HG02973 (cell line): ENCODE measurements at regions not wholly inside any gene's neighbourhood (a gene's known extent, or its start where the extent isn't known, plus 50 kb on each side); places are given as distances from the start of the nearest gene placed in this dataset.

ENCODE experiments used
- ATAC-seq: cut with Tn5 transposase; IDR thresholded peaks from one replicate; pipeline ENCODE4 v1.9.1; 2021; ENCODE audit warnings: moderate library complexity; ENCODE audit not compliant: unreplicated experiment

- ATAC-seq = no peak
These were observed 208.7 kb upstream of the CDIN1 start for GRCh38 chr15:36370731-36371112.

- no peak for ATAC-seq
These were observed 207.9 kb upstream of the CDIN1 start for GRCh38 chr15:36371509-36371908.

GRCh38 chr15:36372968-36373367, 206.5 kb upstream of the CDIN1 start:
- ATAC-seq = no peak

DNA sequence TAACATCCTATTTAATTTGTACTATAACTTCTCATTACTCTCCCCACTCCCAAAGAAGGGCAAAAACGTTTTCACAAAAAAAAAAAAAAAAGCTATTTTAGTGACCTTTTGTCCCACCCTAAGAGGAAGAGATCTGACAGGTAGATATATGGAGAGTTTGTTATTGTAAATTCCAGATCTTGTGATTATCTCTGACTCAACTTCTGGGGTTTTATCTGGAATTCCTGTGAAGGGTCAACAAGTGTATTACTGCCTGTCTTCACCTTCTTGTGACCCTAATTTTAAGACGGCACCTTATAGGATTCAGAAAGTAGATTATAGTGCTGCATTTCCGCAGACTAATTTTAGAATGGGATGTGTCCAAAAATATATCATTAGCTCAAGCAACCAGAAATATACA, 205.9 kb upstream of the CDIN1 start:
- no peak for ATAC-seq

DNA sequence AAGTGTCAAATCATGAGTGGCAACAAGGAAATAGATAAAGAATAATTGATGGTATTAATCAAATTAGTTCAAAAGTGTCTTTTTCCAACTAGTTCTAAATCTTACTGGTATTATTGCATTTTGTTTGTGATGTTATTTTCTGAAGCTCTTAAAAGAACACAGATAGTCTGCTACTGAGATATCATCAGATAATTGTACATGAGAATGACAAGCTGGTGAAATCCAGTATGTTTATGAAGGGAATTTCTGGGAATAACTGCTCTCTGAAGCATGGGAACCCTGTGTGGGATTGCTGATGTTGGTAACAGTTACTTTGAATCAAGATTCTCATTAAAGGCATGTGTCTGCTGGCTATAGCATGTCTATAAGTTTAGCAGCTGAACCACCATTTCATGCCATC, 190.3 kb upstream of the CDIN1 start:
- no peak for ATAC-seq

DNA sequence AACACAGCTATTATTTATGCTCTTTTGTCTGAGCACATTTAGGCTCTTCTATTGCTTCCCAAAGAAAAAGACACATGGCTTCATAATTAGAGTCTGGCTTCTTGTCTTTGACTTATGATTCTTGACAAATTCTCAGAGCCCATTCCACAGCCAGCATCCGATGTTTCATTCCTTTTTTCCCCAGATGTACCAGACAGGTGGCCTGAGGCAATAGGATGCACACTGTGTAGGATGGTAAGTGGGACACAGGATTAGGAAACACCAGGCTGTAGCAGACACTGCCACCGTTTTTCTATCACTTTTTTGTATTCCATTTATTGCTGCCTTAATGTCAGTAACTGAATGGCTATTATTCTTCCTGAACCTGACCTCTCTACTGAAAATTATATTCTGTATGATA, 188.9 kb upstream of the CDIN1 start:
- no peak for ATAC-seq

DNA sequence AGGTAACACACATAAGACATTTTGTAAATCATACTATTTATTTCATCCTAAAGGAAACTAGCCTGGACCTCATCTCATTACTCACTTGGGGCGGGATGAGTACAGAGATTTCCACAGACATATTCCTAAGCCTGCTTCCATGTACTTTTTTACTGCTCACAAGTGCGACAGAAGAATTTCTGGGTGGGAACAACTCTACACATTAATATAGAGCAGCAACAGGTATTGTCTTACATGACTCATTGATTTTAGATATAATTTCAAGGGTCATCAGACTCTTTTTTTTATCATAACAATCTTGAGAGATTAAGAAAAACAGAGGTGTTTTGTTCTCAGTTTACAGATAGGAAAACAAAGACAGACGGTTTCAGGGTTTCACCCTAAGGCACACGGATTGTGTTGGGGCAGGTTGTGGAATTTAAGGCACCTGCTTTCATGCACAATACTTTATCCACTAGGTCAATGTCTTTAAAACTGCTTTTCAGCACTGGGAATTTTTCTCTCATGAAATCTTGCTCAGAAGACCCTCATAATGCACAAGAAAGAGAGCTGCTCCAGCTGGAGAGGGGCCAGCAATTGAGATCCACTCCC, 186.7 kb upstream of the CDIN1 start:
- no peak for ATAC-seq

DNA sequence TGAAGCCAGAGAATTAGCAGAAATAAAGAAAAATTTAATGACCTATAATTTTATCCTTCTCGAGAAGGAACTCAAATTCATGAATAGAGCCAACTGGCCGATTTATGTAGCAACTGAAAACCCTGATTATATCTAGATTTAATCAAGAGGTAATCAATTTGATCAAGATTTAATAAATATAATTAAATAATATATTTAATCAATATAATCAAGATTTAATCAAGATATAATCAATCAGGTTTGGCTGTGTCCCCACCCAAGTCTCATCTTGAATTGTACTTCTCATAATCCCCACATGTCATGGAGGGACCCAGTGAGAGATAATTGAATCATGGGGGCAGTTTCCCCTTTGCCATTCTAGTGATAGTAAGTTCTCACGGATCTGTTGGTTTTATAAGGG, 181.2 kb upstream of the CDIN1 start:
- ATAC-seq = no peak

DNA sequence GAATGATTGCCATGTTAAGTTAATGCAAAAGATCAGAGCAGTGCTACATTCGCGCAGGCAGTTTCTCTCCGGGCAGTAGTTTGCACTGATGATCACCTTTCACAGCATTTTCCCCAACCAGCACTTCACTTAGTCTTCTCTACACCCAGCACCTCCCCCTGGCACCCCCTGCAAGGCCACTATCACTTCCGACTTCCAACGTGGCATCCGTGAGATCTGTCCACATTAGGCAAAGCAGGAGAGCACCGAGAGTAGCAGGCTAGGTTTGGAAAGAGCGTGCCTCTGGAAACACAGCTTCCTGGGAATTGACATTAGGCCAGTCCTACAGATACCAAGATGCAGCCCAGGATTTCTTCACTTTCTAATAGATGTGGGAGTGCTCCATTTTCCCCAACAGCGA, 180.2 kb upstream of the CDIN1 start:
- no peak for ATAC-seq

- no peak for ATAC-seq
These were observed 178.4 kb upstream of the CDIN1 start for GRCh38 chr15:36400936-36401585.

- ATAC-seq = no peak
These were observed 177.8 kb upstream of the CDIN1 start for GRCh38 chr15:36401586-36401966.

GRCh38 chr15:36403351-36403750, 176.1 kb upstream of the CDIN1 start:
- no peak for ATAC-seq

DNA sequence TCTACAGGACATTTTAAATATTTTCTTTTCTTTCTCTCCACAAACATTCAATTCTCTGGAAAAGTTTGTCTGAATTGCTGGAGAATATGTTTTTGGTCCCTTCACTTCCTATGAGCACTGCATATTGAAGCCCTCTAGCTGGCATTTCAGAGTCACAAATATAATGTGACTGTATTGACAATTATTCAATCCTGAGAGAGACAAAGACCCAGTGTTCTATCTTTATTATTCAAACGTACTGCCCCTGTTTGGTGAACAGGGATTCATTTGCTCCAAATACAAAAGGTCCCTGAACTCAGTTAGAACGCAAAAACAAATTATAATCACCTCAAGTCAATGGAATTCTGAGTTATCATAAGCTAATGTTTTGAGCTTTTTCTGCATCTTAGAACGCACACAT, 173.1 kb upstream of the CDIN1 start:
- ATAC-seq = no peak

DNA sequence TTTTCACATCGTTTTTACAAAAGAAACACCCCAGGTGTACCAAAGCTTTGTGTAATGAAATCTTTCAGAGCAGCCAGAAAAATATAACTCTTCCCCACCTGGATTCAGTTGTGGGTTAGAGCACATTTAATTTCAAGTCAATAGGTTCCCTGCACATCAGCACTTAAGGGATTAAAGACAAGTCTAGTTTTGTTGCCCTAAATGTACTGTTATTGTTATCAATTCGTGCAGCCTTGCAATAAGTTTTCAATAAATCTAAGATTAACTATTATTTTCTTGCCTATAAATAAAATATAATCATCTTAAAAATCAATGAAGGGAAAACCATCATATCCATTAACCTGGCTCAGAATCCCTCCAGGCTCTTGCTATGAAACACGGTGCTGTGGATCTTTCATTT, 172.5 kb upstream of the CDIN1 start:
- no peak for ATAC-seq

- no peak for ATAC-seq
These were observed 171.8 kb upstream of the CDIN1 start for GRCh38 chr15:36407647-36408046.

GRCh38 chr15:36409819-36410218, 169.6 kb upstream of the CDIN1 start:
- no peak for ATAC-seq

DNA sequence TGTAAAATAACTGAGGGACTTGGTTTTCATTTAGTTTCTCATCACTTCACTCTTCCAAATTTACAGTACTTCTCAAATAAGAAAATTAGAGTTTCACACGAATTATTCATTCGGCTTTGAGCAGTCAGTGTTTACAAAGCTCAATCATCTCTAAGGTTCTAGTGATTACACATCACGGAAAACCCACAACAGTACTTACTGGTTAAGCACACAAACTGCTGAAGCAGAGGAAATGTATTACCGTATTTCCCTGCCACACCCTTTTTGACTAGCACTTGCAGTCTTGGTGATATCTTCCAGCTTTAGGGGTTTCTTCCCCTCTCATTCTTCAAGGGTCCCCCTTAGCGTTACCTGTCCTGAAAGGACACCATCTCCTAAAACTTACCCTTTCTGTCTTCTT, 164.8 kb upstream of the CDIN1 start:
- no peak for ATAC-seq

- no peak for ATAC-seq
These were observed 163.8 kb upstream of the CDIN1 start for GRCh38 chr15:36415643-36416042.

DNA sequence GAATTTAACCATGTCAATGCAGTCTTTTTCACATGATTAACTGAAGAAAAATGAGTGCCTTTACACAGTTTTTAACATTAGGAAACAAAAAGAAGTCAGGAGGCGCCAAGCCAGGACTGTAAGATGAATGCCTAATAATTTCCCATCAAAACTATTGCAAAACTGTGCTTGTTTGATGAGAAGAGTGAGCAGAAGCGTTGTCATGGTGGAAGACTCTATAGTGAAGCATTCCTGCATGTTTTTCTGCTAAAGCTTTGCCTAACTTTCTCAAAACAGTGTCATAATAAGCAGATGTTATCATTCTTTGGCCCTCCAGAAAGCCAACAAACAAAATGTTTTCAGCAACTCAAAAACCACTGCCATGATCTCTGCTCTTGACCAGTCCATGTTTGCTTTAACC, 156.8 kb upstream of the CDIN1 start:
- no peak for ATAC-seq

DNA sequence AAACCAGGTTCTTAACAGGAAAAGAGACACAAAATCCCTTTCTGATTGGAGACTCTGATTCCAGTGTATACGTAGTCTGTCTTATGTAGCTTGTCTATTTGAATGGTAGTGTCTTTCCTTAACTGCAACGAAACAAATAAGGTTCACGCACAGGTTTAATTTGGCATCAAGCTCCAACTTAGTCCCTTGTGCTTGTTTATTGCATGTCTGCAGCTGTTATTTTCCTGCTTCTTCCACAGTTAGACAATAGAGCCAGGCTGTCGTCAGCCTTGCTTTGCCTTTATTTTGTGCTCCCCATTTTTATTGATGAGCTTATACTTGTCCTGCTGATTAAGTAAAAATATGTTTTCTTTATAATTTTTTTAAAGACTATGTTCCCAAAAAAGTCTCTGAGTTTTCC, 152.7 kb upstream of the CDIN1 start:
- ATAC-seq = no peak

GRCh38 chr15:36428102-36428845, 151.2 kb upstream of the CDIN1 start:
- ATAC-seq = no peak

- no peak for ATAC-seq
These were observed 149.7 kb upstream of the CDIN1 start for GRCh38 chr15:36429707-36430106.

- no peak for ATAC-seq
These were observed 149.1 kb upstream of the CDIN1 start for GRCh38 chr15:36430280-36430679.
